K562 (cell line): ENCODE measurements at regions not wholly inside any gene's neighbourhood (a gene's known extent, or its start where the extent isn't known, plus 50 kb on each side); places are given as distances from the start of the nearest gene placed in this dataset.

Experiments used
- ATAC-seq: fragments of 200-7000 bp; cut with Tn5 transposase; 3 replicates; pipeline ENCODE4 v1.9.1; 2020; ENCODE audit warnings: moderate library complexity
- BruUV-seq: library from RNA; stranded (reverse); fragments of 400-500 nt; replicated peaks from 2 replicates; lab custom pipeline; 2021; lab: Mats Ljungman, UMichigan
- CTCF ChIA-PET: fragments of 300-600 bp; formaldehyde crosslinking; extraction: SDS; loops from one replicate; lab custom pipeline; 2021; ENCODE audit warnings: low intra/inter-chr PET ratio; lab: Yijun Ruan, JAX
- POLR2A ChIA-PET: fragments of 300-600, 350-650 bp; sonication (Branson Sonifier 250); formaldehyde crosslinking; extraction: SDS; loops from one replicate; lab custom pipeline; 2021; ENCODE audit warnings: antibody characterized with exemption, inconsistent platforms; lab: Yijun Ruan, JAX
- DNase-seq, 4 experiments: peaks; one replicate each; pipeline versions ENCODE4 v3.0.0 to v3.0.0-alpha.2; 2011 to 2018; ENCODE audit warnings: low spot score in 3 of 4, mixed read lengths in 3 of 4; ENCODE audit errors: extremely low read depth in 1 of 4
- FAIRE-seq: peaks from 2 replicates; lab custom pipeline; 2011; peaks lifted over from hg19 to GRCh38; lab: Jason Lieb, UNC
- H2AFZ ChIP-seq: 2 replicates; pipeline ENCODE4 v1.6.0; 2011; ENCODE audit warnings: low read depth, low read length, control low read depth, inconsistent platforms
- H3K27ac ChIP-seq: fragments of 200-600 bp; 3 replicates; pipeline ENCODE4 v1.8.0; 2011; ENCODE audit warnings: low read depth, mild to moderate bottlenecking, control low read depth, inconsistent platforms, low read length, moderate library complexity, mixed read lengths; ENCODE audit errors: extremely low read depth
- H3K27me3 ChIP-seq, 2 experiments: fragments of 300-600 bp in 1 of 2; 2 replicates in 1 of 2; 3 replicates in 1 of 2; pipeline versions ENCODE4 v1.6.0 to v1.8.0; 2011; ENCODE audit warnings: inconsistent platforms in 2 of 2, low read length in 2 of 2, mild to moderate bottlenecking in 1 of 2, mixed read lengths in 1 of 2, moderate library complexity in 1 of 2; ENCODE audit not compliant: control insufficient read depth in 2 of 2, insufficient read depth in 2 of 2
- H3K36me3 ChIP-seq: fragments of 300-600 bp; 3 replicates; pipeline ENCODE4 v1.8.0; 2011; ENCODE audit warnings: mild to moderate bottlenecking, low read length, inconsistent platforms; ENCODE audit not compliant: control insufficient read depth, insufficient read depth
- H3K4me1 ChIP-seq, 2 experiments: fragments of 200-600 bp in 1 of 2; replicated peaks in 1 of 2; 2 replicates in 1 of 2; 3 replicates in 1 of 2; pipeline versions ENCODE4 v1.5.1 to v1.8.0; 2011; ENCODE audit warnings: inconsistent platforms in 2 of 2, low read length in 2 of 2, mild to moderate bottlenecking in 1 of 2, mixed read lengths in 1 of 2, moderate library complexity in 1 of 2; ENCODE audit not compliant: control insufficient read depth in 2 of 2, insufficient read depth in 2 of 2
- H3K4me2 ChIP-seq: 2 replicates; pipeline ENCODE4 v1.6.1; 2011; ENCODE audit warnings: low read length, control low read depth, inconsistent platforms, mixed read lengths; ENCODE audit not compliant: insufficient read depth
- H3K4me3 ChIP-seq: fragments of 200-600 bp; sonication (generic), shearing (Covaris generic); 2 replicates; pipeline ENCODE4 v1.5.1; 2016; ENCODE audit warnings: control low read depth, inconsistent platforms
- H3K79me2 ChIP-seq: fragments of 200-600 bp; 3 replicates; pipeline ENCODE4 v1.8.0; 2011; ENCODE audit warnings: low read length, inconsistent platforms; ENCODE audit not compliant: control insufficient read depth, insufficient read depth
- H3K9ac ChIP-seq, 2 experiments: 2 replicates each; pipeline versions ENCODE4 v1.6.0 to v1.6.1; 2011; ENCODE audit warnings: low read depth in 2 of 2, low read length in 2 of 2, control low read depth in 1 of 2, inconsistent platforms in 1 of 2, mild to moderate bottlenecking in 1 of 2, mixed read lengths in 1 of 2; ENCODE audit not compliant: insufficient read depth in 1 of 2
- H3K9me1 ChIP-seq: one replicate; pipeline ENCODE4 v1.6.0; 2011; ENCODE audit warnings: inconsistent platforms, mild to moderate bottlenecking, low read length, moderate library complexity; ENCODE audit not compliant: control insufficient read depth, insufficient read depth
- H3K9me3 ChIP-seq: replicated peaks from 2 replicates; pipeline ENCODE4 v1.5.1; 2011; ENCODE audit warnings: low read depth, low read length, inconsistent platforms; ENCODE audit not compliant: control insufficient read depth, insufficient read depth
- H4K20me1 ChIP-seq: replicated peaks from 2 replicates; pipeline ENCODE4 v1.6.1; 2011; ENCODE audit warnings: low read length, inconsistent platforms, mixed read lengths; ENCODE audit not compliant: control insufficient read depth, insufficient read depth
- DPF2 ChIP-seq: fragments of 450-650 bp; IDR thresholded peaks from 2 replicates; pipeline ENCODE4 v1.6.1; 2016
- HEY1 ChIP-seq: fragments of 250-450 bp; sonication (Bioruptor Pico); IDR thresholded peaks from 2 replicates; pipeline ENCODE4 v1.5.0; 2020; ENCODE audit warnings: mild to moderate bottlenecking, moderate library complexity, borderline replicate concordance
- MCM3 ChIP-seq: fragments of 450-650 bp; IDR thresholded peaks from 2 replicates; pipeline ENCODE4 v1.6.1; 2016
- MEIS2 ChIP-seq: fragments of 450-650 bp; IDR thresholded peaks from 2 replicates; pipeline ENCODE4 v1.6.1; 2014; ENCODE audit warnings: mild to moderate bottlenecking; ENCODE audit not compliant: partially characterized antibody
- SRSF9 ChIP-seq: fragments of 200-400 bp; formaldehyde crosslinking; IDR thresholded peaks from 2 replicates; pipeline ENCODE4 v1.6.1; 2017; ENCODE audit warnings: low read depth, low read length, borderline replicate concordance
- ZNF232 ChIP-seq: sonication (generic); formaldehyde crosslinking; IDR thresholded peaks from 2 replicates; pipeline ENCODE4 v1.8.0; 2022; ENCODE audit warnings: mild to moderate bottlenecking, missing genetic modification reagents
- ZNF316 ChIP-seq: fragments of 450-650 bp; IDR thresholded peaks from 2 replicates; pipeline ENCODE4 v1.6.1; 2016
- ZNF57 ChIP-seq: fragments of 450-650 bp; formaldehyde crosslinking; IDR thresholded peaks from 2 replicates; pipeline ENCODE4 v1.4.0; 2020; ENCODE audit warnings: mild to moderate bottlenecking, moderate library complexity
- WGBS: fragments of 100-300 bp; shearing (Covaris generic); methylation state at CpG from one replicate; pipeline ENCODE4 v1.1.6; 2016; ENCODE audit warnings: low coverage, mixed read lengths; ENCODE audit not compliant: insufficient coverage; ENCODE audit errors: missing lambda C conversion rate; 5-methylcytosine and 5-hydroxymethylcytosine counted together
- in situ Hi-C: fragments of 300-500 bp; cut with MboI; formaldehyde crosslinking; loops from 4 replicates; pipeline ENCODE4 v1.15.0; 2018; ENCODE audit warnings: inconsistent platforms, mixed read lengths
- intact Hi-C: fragments of 100-400 bp; cut with micrococcal nuclease; formaldehyde crosslinking; loops from 2 replicates; pipeline ENCODE4 v1.14.2; 2022
- TF ChIP-seq, protein P1 (sequence below): fragments of 250-450 bp; sonication (Bioruptor Pico); IDR thresholded peaks from 2 replicates; pipeline ENCODE4 v1.4.0; 2020; ENCODE audit warnings: mild to moderate bottlenecking

- TF ChIP-seq ZNF57 (CRISPR knock-in tag) (no peak), ZNF232 (CRISPR knock-in tag) (no peak), ZNF316 (no peak), SRSF9 (no peak), HEY1 (CRISPR knock-in tag) (no peak), MEIS2 (no peak), MCM3 (no peak), DPF2 (no peak)
Measured at GRCh38 chr11:103542851-103543250, 433.6 kb downstream of the DYNC2H1 start (continued).

GRCh38 chr11:103543456-103543855 lies 434.2 kb downstream of the DYNC2H1 start:
- Histone ChIP-seq H3K4me1 (no peaks in the 10 kb centered on the region), H3K9ac (no peak overlapping the region), H2AFZ (no peak overlapping the region), H3K27me3 (no peaks in the 10 kb centered on the region), H3K4me2 (no peak overlapping the region), H3K36me3 (no peaks in the 10 kb centered on the region)
- DNase-seq (no peak), FAIRE-seq (no peak), ATAC-seq (no peak)
- in situ Hi-C loops (no loop called here), intact Hi-C loops (no loop called here)
- CTCF ChIA-PET: no interaction called here
- POLR2A ChIA-PET: no interaction called here
- WGBS: 0% methylated on average over 5 of the region's 5 CpGs
- TF ChIP-seq, protein P1, sequence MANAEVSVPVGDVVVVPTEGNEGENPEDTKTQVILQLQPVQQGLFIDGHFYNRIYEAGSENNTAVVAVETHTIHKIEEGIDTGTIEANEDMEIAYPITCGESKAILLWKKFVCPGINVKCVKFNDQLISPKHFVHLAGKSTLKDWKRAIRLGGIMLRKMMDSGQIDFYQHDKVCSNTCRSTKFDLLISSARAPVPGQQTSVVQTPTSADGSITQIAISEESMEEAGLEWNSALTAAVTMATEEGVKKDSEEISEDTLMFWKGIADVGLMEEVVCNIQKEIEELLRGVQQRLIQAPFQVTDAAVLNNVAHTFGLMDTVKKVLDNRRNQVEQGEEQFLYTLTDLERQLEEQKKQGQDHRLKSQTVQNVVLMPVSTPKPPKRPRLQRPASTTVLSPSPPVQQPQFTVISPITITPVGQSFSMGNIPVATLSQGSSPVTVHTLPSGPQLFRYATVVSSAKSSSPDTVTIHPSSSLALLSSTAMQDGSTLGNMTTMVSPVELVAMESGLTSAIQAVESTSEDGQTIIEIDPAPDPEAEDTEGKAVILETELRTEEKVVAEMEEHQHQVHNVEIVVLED: no peak
- TF ChIP-seq, all 486 proteins: peak for 0
- Histone ChIP-seq H3K4me3 (no peak overlapping the region), H3K9me3 (no peaks in the 10 kb centered on the region; the same call in 1 of the 2 replicates), H3K27ac (no peak overlapping the region), H3K79me2 (no peaks in the 10 kb centered on the region), H3K9me1 (no peaks in the 10 kb centered on the region), H4K20me1 (no peaks in the 10 kb centered on the region)
- no TSS peak for BruUV-seq
